ENCODE measurements at regions not wholly inside any gene's neighbourhood (a gene's known extent, or its start where the extent isn't known, plus 50 kb on each side); places are given as distances from the start of the nearest gene placed in this dataset.

GRCh38 chr15:47356297-47356696 is 361.0 kb upstream of the SEMA6D start:
- 70% methylated on average over 2 of the region's 2 CpGs; no CpG with 5 or more reads in 1 of the 2 experiments for WGBS, 2 experiments (ENCODE audit: extremely low coverage in 1 of 2, insufficient coverage in 1 of 2, insufficient read length in 1 of 2, insufficient replicate concordance in 2 of 2, low coverage in 1 of 2, low lambda C conversion rate in 2 of 2, missing lambda C conversion rate in 1 of 2)
- H3K23ac ChIP-seq (ENCODE audit: insufficient read length) = no peak overlapping the region
- H3K4ac ChIP-seq (replicated peaks; ENCODE audit: insufficient read length, low read depth, low read length) = no peak overlapping the region
- H3K4me1 ChIP-seq (replicated peaks in 1 of 4; ENCODE audit: control insufficient read depth in 3 of 4, insufficient read depth in 4 of 4, low read length in 3 of 4) = no peaks in the 10 kb centered on the region
- no peak overlapping the region for H2BK12ac ChIP-seq (ENCODE audit: low read depth, low read length)
- H3K27me3 ChIP-seq (replicated peaks in 1 of 4; ENCODE audit: control insufficient read depth in 3 of 4, extremely low read depth in 1 of 4, insufficient read depth in 3 of 4, low read length in 3 of 4) = no peaks in the 10 kb centered on the region
- no peaks in the 10 kb centered on the region for H3K9me3 ChIP-seq (ENCODE audit: insufficient read depth in 2 of 2, low read depth in 1 of 2, low read length in 1 of 2)
- H3K79me1 ChIP-seq (ENCODE audit: low read depth, low read length) = no peaks in the 10 kb centered on the region
- ChIA-PET POLR2A (ENCODE audit: partially characterized antibody) (no interaction called here), CTCF (ENCODE audit: partially characterized antibody) (interaction anchor here (0.7 to 1.3 kb wide), 3 partner anchors 14 to 161 kb away, joined by 3 read pairs; no protein-coding TSS in a partner anchor)
- no peak overlapping the region for H3K9ac ChIP-seq (replicated peaks in 1 of 4; ENCODE audit: extremely low read depth in 1 of 4, low read depth in 3 of 4, low read length in 3 of 4)
- no peak overlapping the region for H3K18ac ChIP-seq (ENCODE audit: extremely low read depth, low read length)
- no peak overlapping the region for H2BK20ac ChIP-seq (ENCODE audit: low read length)
- no peak overlapping the region for H2AK5ac ChIP-seq (ENCODE audit: low read depth, low read length)
- no peak overlapping the region for H4K91ac ChIP-seq (replicated peaks; ENCODE audit: insufficient read length, low read length)
- H4K20me1 ChIP-seq (replicated peaks in 1 of 2; ENCODE audit: control insufficient read depth in 1 of 2, insufficient read depth in 2 of 2, low read length in 2 of 2) = no peaks in the 10 kb centered on the region
- no peak overlapping the region for H4K8ac ChIP-seq (ENCODE audit: extremely low read depth, insufficient read depth, low read length)
- H2BK15ac ChIP-seq (ENCODE audit: low read length) = no peak overlapping the region
- FAIRE-seq (no peak), DNase-seq (ENCODE audit: low read depth in 1 of 2, low spot score in 2 of 2) (no peak)
- no peak overlapping the region for H2BK120ac ChIP-seq (replicated peaks; ENCODE audit: low read depth, low read length)
- H3K4me3 ChIP-seq (ENCODE audit: extremely low read depth in 1 of 4, insufficient read depth in 2 of 4, low read depth in 3 of 4, low read length in 4 of 4) = no peak overlapping the region
- no peaks in the 10 kb centered on the region for H3K79me2 ChIP-seq (ENCODE audit: control insufficient read depth in 1 of 2, insufficient read depth in 2 of 2, low read length in 2 of 2)
- no peaks in the 10 kb centered on the region for H3K23me2 ChIP-seq (ENCODE audit: low read depth, low read length)
- H3K36me3 ChIP-seq (ENCODE audit: control insufficient read depth in 2 of 4, insufficient read depth in 4 of 4, low read length in 3 of 4) = no peaks in the 10 kb centered on the region
- H3K4me2 ChIP-seq (ENCODE audit: insufficient read depth in 1 of 2, low read depth in 2 of 2, low read length in 2 of 2) = no peak overlapping the region
- H3K14ac ChIP-seq (ENCODE audit: insufficient read length) = no peak overlapping the region
- no peak overlapping the region for H4K5ac ChIP-seq (ENCODE audit: insufficient read length, low read depth, low read length)
- no peak overlapping the region for H2AFZ ChIP-seq (ENCODE audit: low read length)
- H2BK5ac ChIP-seq (ENCODE audit: low read depth, low read length) = no peak overlapping the region
- H3K27ac ChIP-seq (ENCODE audit: low read depth, low read length) = no peak overlapping the region
- H3K56ac ChIP-seq (replicated peaks; ENCODE audit: insufficient read length, low read depth, low read length) = no peak overlapping the region
- TF ChIP-seq TEAD4 (IDR thresholded peaks at IDR 0.05; ENCODE audit: low read depth, low read length) (no peak), E2F6 (IDR thresholded peaks at IDR 0.05) (no peak)

All from H1 (cell line).